Endodermal cell (in vitro differentiated cells): ENCODE measurements at regions not wholly inside any gene's neighbourhood (a gene's known extent, or its start where the extent isn't known, plus 50 kb on each side); places are given as distances from the start of the nearest gene placed in this dataset.
A peak's percentile ranks its signal among the peaks of the same experiment; 100 is the strongest.

Source experiments
- DNase-seq: peaks from one replicate; pipeline ENCODE4 v3.0.0-alpha.2; 2017
- H3K27ac ChIP-seq: 2 replicates; pipeline ENCODE4 v1.5.1; 2013; ENCODE audit warnings: mild to moderate bottlenecking, low read depth, low read length, moderate library complexity
- H3K27me3 ChIP-seq: 2 replicates; pipeline ENCODE4 v1.6.1; 2013; ENCODE audit warnings: mild to moderate bottlenecking, low read length, moderate library complexity; ENCODE audit not compliant: insufficient read depth, control insufficient read depth, poor library complexity, severe bottlenecking
- H3K36me3 ChIP-seq: 2 replicates; pipeline ENCODE4 v1.7.0; 2013; ENCODE audit warnings: mild to moderate bottlenecking, low read length, moderate library complexity; ENCODE audit not compliant: control insufficient read depth, insufficient read depth
- H3K4me1 ChIP-seq: one replicate; pipeline ENCODE4 v1.7.0; 2013; ENCODE audit warnings: low read length; ENCODE audit not compliant: control insufficient read depth, insufficient read depth
- H3K4me3 ChIP-seq: 2 replicates; pipeline ENCODE4 v1.5.1; 2013; ENCODE audit warnings: mild to moderate bottlenecking, low read length, moderate library complexity
- H3K9ac ChIP-seq: 2 replicates; pipeline ENCODE4 v1.6.1; 2013; ENCODE audit warnings: mild to moderate bottlenecking, low read length, moderate library complexity; ENCODE audit not compliant: poor library complexity, severe bottlenecking; ENCODE audit errors: extremely low read depth
- H3K9me3 ChIP-seq: 2 replicates; pipeline ENCODE4 v1.6.1; 2013; ENCODE audit warnings: mild to moderate bottlenecking, low read length, moderate library complexity; ENCODE audit not compliant: control insufficient read depth
- H3K27ac Mint-ChIP-seq: 2 replicates; pipeline ENCODE4 v1.8.0; 2020; ENCODE audit warnings: mixed read lengths
- H3K27me3 Mint-ChIP-seq: 2 replicates; pipeline ENCODE4 v1.8.0; 2021; ENCODE audit warnings: mild to moderate bottlenecking, mixed read lengths; ENCODE audit not compliant: insufficient read depth
- H3K36me3 Mint-ChIP-seq: 2 replicates; pipeline ENCODE4 v1.8.0; 2020; ENCODE audit warnings: low read depth, mixed read lengths
- H3K4me1 Mint-ChIP-seq: 2 replicates; pipeline ENCODE4 v1.8.0; 2020; ENCODE audit warnings: mixed read lengths
- H3K4me3 Mint-ChIP-seq: 2 replicates; pipeline ENCODE4 v1.8.0; 2020; ENCODE audit warnings: mild to moderate bottlenecking, moderate library complexity, mixed read lengths
- H3K9me3 Mint-ChIP-seq: 2 replicates; pipeline ENCODE4 v1.8.0; 2020; ENCODE audit warnings: mild to moderate bottlenecking, mixed read lengths
- WGBS, 2 experiments: methylation state at CpG; one replicate each; pipeline versions ENCODE4 v1.1.5 to v1.1.7; 2013; ENCODE audit warnings: missing lambda C conversion rate in 2 of 2, mixed read lengths in 1 of 2; ENCODE audit not compliant: insufficient coverage in 1 of 2, insufficient read length in 1 of 2; 5-methylcytosine and 5-hydroxymethylcytosine counted together
- TF ChIP-seq, protein P1 (sequence below): fragments of 200-600 bp; sonication (generic); conservative IDR thresholded peaks from 2 replicates; pipeline ENCODE4 v1.5.0; 2021; ENCODE audit warnings: antibody characterized with exemption, mild to moderate bottlenecking

DNA sequence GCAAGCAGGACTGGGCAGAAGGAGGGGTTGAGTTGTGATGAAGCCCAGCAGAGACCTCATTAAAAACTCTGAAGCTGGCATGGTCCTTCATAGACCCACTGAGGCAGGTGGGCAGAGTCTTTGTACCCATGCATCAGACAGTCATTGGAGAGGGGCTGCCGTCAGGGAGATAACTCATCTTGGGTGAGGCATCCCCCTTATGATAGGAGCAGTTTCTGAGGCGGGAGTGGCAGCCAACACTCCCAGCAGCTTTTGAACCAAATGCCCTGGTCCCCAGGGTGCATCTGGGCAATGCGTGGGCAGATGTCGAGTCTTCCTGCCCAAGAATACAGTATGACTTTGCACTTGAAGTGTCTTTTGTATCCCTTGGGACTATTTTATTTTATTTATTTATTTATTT is 68.1 kb downstream of the HTR5A start:
- TF ChIP-seq, protein P1, sequence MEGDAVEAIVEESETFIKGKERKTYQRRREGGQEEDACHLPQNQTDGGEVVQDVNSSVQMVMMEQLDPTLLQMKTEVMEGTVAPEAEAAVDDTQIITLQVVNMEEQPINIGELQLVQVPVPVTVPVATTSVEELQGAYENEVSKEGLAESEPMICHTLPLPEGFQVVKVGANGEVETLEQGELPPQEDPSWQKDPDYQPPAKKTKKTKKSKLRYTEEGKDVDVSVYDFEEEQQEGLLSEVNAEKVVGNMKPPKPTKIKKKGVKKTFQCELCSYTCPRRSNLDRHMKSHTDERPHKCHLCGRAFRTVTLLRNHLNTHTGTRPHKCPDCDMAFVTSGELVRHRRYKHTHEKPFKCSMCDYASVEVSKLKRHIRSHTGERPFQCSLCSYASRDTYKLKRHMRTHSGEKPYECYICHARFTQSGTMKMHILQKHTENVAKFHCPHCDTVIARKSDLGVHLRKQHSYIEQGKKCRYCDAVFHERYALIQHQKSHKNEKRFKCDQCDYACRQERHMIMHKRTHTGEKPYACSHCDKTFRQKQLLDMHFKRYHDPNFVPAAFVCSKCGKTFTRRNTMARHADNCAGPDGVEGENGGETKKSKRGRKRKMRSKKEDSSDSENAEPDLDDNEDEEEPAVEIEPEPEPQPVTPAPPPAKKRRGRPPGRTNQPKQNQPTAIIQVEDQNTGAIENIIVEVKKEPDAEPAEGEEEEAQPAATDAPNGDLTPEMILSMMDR: no peak
- peaks cover 13% of the 10 kb centered on the region for H3K4me1 Mint-ChIP-seq
- peaks cover 2% of the 10 kb centered on the region for H3K9me3 Mint-ChIP-seq
- H3K9me3 ChIP-seq: no peaks in the 10 kb centered on the region
- no peak overlapping the region for H3K4me3 ChIP-seq
- H3K27me3 ChIP-seq: peaks cover 8% of the 10 kb centered on the region
- H3K27ac ChIP-seq: no peak overlapping the region
- H3K9ac ChIP-seq: no peak overlapping the region
- H3K36me3 Mint-ChIP-seq: no peaks in the 10 kb centered on the region
- no peak overlapping the region for H3K4me3 Mint-ChIP-seq
- H3K27ac Mint-ChIP-seq: no peak overlapping the region
- peaks cover 5% of the 10 kb centered on the region for H3K4me1 ChIP-seq
- 91 to 93% methylated on average over 4 of the region's 4 CpGs for WGBS, 2 experiments
- no peaks in the 10 kb centered on the region for H3K36me3 ChIP-seq
- peaks cover 8% of the 10 kb centered on the region for H3K27me3 Mint-ChIP-seq
- peak; percentile 19 for DNase-seq

DNA sequence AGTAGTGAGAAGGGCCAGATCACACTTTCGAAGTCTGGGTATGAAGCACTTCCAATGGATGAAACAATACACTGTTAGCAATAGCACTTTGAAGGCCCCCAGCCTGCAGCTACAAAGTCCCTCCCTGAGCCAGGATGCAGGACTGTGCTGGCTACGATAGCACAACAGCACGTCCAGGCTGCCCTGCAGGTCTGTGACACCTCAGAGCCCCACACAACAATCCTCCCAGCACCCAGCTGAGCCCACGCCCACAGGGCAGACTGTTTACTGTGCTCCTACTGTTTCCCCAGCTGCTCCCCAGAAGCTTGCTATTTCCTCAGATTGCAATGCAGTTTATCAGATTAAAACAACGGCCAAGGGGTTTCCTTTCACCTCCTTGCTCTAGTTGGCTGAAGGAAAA is 71.4 kb downstream of the HTR5A start:
- peaks cover 2% of the 10 kb centered on the region for H3K9me3 Mint-ChIP-seq
- Histone ChIP-seq H3K9ac (no peak overlapping the region), H3K4me3 (no peak overlapping the region), H3K27me3 (peaks cover 8% of the 10 kb centered on the region), H3K4me1 (peaks cover 5% of the 10 kb centered on the region), H3K9me3 (no peaks in the 10 kb centered on the region), H3K27ac (no peak overlapping the region), H3K36me3 (no peaks in the 10 kb centered on the region)
- H3K27ac Mint-ChIP-seq: no peak overlapping the region
- no peak overlapping the region for H3K4me3 Mint-ChIP-seq
- DNase-seq: peak; percentile 49
- peaks cover 13% of the 10 kb centered on the region for H3K4me1 Mint-ChIP-seq
- 55 to 79% methylated on average over 3 to 5 of the region's 5 CpGs for WGBS, 2 experiments
- TF ChIP-seq, protein P1: no peak
- H3K27me3 Mint-ChIP-seq: peaks cover 13% of the 10 kb centered on the region
- no peaks in the 10 kb centered on the region for H3K36me3 Mint-ChIP-seq

DNA sequence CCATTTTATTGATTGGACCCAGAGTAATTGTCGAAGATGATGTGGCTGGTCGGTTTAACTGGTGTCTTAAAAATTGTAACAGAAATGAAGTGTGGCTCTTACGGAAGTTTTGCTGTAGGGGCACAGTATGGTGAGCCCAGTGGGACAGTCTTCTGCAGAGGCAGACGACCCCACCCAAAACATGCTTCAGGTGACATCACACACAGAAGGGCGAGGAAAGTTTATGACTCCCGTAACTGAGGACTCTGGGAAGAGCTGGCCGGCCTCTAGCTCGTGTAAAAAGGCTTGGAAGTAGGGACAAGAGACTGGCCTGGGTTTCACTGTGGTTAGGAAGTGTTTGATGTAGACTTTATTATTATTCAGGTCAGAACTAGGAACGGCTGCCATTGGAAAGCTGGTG is 73.3 kb downstream of the HTR5A start:
- DNase-seq: no peak
- H3K9me3 Mint-ChIP-seq: peaks cover under 1% of the 10 kb centered on the region
- Histone ChIP-seq H3K4me1 (peaks cover 5% of the 10 kb centered on the region), H3K36me3 (no peaks in the 10 kb centered on the region), H3K9ac (no peak overlapping the region), H3K27me3 (peaks cover 8% of the 10 kb centered on the region), H3K27ac (no peak overlapping the region), H3K4me3 (no peak overlapping the region), H3K9me3 (no peaks in the 10 kb centered on the region)
- WGBS, 2 experiments: 83 to 84% methylated on average over 6 to 9 of the region's 9 CpGs
- H3K4me3 Mint-ChIP-seq: no peak overlapping the region
- TF ChIP-seq, protein P1: no peak
- H3K36me3 Mint-ChIP-seq: no peaks in the 10 kb centered on the region
- peaks cover 13% of the 10 kb centered on the region for H3K27me3 Mint-ChIP-seq
- peaks cover 13% of the 10 kb centered on the region for H3K4me1 Mint-ChIP-seq
- H3K27ac Mint-ChIP-seq: no peak overlapping the region
